Liver (tissue), 3 donors: ENCODE measurements at regions not wholly inside any gene's neighbourhood (a gene's known extent, or its start where the extent isn't known, plus 50 kb on each side); places are given as distances from the start of the nearest gene placed in this dataset.

Experiments used
- ATF3 ChIP-seq: IDR thresholded peaks from 2 replicates; pipeline ENCODE4 v1.6.1; 2016; ENCODE audit warnings: antibody characterized with exemption
- GABPA ChIP-seq, 2 donors: IDR thresholded peaks in 1 of 2; conservative IDR thresholded peaks in 1 of 2; 2 replicates each; pipeline ENCODE4 v1.6.1; 2016; ENCODE audit warnings: antibody characterized with exemption in 2 of 2, mild to moderate bottlenecking in 1 of 2, moderate library complexity in 1 of 2
- MAX ChIP-seq: IDR thresholded peaks from 2 replicates; pipeline ENCODE4 v1.6.1; 2016; ENCODE audit warnings: antibody characterized with exemption
- NR2F2 ChIP-seq: IDR thresholded peaks from 2 replicates; pipeline ENCODE4 v1.6.1; 2016; ENCODE audit warnings: antibody characterized with exemption
- RAD21 ChIP-seq, 2 donors: IDR thresholded peaks; 2 replicates each; pipeline ENCODE4 v1.6.1; 2016; ENCODE audit warnings: antibody characterized with exemption in 2 of 2, mild to moderate bottlenecking in 2 of 2
- REST ChIP-seq: IDR thresholded peaks from 2 replicates; pipeline ENCODE4 v1.6.1; 2016; ENCODE audit warnings: antibody characterized with exemption, mild to moderate bottlenecking
- RXRA ChIP-seq, 2 donors: IDR thresholded peaks; 2 replicates each; pipeline ENCODE4 v1.6.1; 2017 to 2018; ENCODE audit warnings: antibody characterized with exemption in 2 of 2, mild to moderate bottlenecking in 1 of 2
- SP1 ChIP-seq: IDR thresholded peaks from 2 replicates; pipeline ENCODE4 v1.6.1; 2018; ENCODE audit warnings: antibody characterized with exemption, mild to moderate bottlenecking
- TAF1 ChIP-seq: conservative IDR thresholded peaks from 2 replicates; pipeline ENCODE4 v1.6.1; 2016; ENCODE audit warnings: antibody characterized with exemption, mild to moderate bottlenecking
- YY1 ChIP-seq: IDR thresholded peaks from 2 replicates; pipeline ENCODE4 v1.6.1; 2016; ENCODE audit warnings: antibody characterized with exemption, mild to moderate bottlenecking
- TF ChIP-seq, protein P1 (sequence below): fragments of 150-350 bp; IDR thresholded peaks from 2 replicates; pipeline ENCODE4 v1.5.1; 2017; ENCODE audit warnings: improper control_type of control experiment, low read depth, low read length; ENCODE audit not compliant: missing input control
- donor health status: healthy.
- donor health status: healthy.

- no peak for TF ChIP-seq TAF1
- TF ChIP-seq NR2F2 = peak; percentile 17
- TF ChIP-seq, protein P1, sequence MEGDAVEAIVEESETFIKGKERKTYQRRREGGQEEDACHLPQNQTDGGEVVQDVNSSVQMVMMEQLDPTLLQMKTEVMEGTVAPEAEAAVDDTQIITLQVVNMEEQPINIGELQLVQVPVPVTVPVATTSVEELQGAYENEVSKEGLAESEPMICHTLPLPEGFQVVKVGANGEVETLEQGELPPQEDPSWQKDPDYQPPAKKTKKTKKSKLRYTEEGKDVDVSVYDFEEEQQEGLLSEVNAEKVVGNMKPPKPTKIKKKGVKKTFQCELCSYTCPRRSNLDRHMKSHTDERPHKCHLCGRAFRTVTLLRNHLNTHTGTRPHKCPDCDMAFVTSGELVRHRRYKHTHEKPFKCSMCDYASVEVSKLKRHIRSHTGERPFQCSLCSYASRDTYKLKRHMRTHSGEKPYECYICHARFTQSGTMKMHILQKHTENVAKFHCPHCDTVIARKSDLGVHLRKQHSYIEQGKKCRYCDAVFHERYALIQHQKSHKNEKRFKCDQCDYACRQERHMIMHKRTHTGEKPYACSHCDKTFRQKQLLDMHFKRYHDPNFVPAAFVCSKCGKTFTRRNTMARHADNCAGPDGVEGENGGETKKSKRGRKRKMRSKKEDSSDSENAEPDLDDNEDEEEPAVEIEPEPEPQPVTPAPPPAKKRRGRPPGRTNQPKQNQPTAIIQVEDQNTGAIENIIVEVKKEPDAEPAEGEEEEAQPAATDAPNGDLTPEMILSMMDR = no peak
- no peak for TF ChIP-seq SP1
- TF ChIP-seq RXRA (IDR thresholded peaks at IDR 0.05) = no peak
- TF ChIP-seq ATF3 = no peak
- TF ChIP-seq MAX = no peak
- TF ChIP-seq YY1 = no peak
- TF ChIP-seq REST = no peak
- TF ChIP-seq RAD21 (IDR thresholded peaks at IDR 0.05) = no peak
- TF ChIP-seq GABPA (IDR thresholded peaks at IDR 0.05 in 1 of 2, conservative IDR thresholded peaks at IDR 0.05 in 1 of 2) = no peak
Measured at GRCh38 chr4:152109531-152110509, 349.0 kb upstream of the GATB start.
